ENCODE measurements at regions not wholly inside any gene's neighbourhood (a gene's known extent, or its start where the extent isn't known, plus 50 kb on each side); places are given as distances from the start of the nearest gene placed in this dataset.

- Mint-ChIP-seq H3K36me3 (ENCODE audit: insufficient read depth, unreplicated experiment) (no peaks in the 10 kb centered on the region), H3K27ac (ENCODE audit: unreplicated experiment) (no peak overlapping the region), H3K4me3 (ENCODE audit: unreplicated experiment) (no peak overlapping the region), H3K9me3 (ENCODE audit: unreplicated experiment) (no peaks in the 10 kb centered on the region), H3K4me1 (ENCODE audit: low read depth, unreplicated experiment) (no peaks in the 10 kb centered on the region), H3K27me3 (ENCODE audit: insufficient read depth, unreplicated experiment) (no peaks in the 10 kb centered on the region)
- Histone ChIP-seq H3K4me1 (no peaks in the 10 kb centered on the region), H3K9me3 (no peaks in the 10 kb centered on the region), H3K27me3 (replicated peaks; ENCODE audit: control insufficient read depth, insufficient read depth, low read length) (no peaks in the 10 kb centered on the region), H3K4me3 (ENCODE audit: low read depth, low read length) (no peak overlapping the region), H3K36me3 (ENCODE audit: control insufficient read depth, insufficient read depth, low read length) (no peaks in the 10 kb centered on the region)
- intact Hi-C loops (cut with micrococcal nuclease; ENCODE audit: unreplicated experiment), result no loop called here
- no TSS peak for BruUV-seq (replicated peaks)
- ChIA-PET POLR2A (no interaction called here), CTCF (no interaction called here)
- no peak for DNase-seq
- TF ChIP-seq CTCF (IDR thresholded peaks at IDR 0.05; ENCODE audit: insufficient read depth in 1 of 2, low read depth in 1 of 2, low read length in 1 of 2, severe bottlenecking in 1 of 2, unreplicated experiment in 1 of 2), result no peak
Measured at GRCh38 chr4:82036181-82036580, 337.6 kb downstream of the HNRNPD start.

- Histone ChIP-seq H3K9me3 (no peaks in the 10 kb centered on the region), H3K36me3 (ENCODE audit: control insufficient read depth, insufficient read depth, low read length) (no peaks in the 10 kb centered on the region), H3K4me1 (no peaks in the 10 kb centered on the region), H3K4me3 (ENCODE audit: low read depth, low read length) (no peak overlapping the region), H3K27me3 (replicated peaks; ENCODE audit: control insufficient read depth, insufficient read depth, low read length) (no peaks in the 10 kb centered on the region)
- Mint-ChIP-seq H3K9me3 (ENCODE audit: unreplicated experiment) (no peaks in the 10 kb centered on the region), H3K4me1 (ENCODE audit: low read depth, unreplicated experiment) (no peaks in the 10 kb centered on the region), H3K4me3 (ENCODE audit: unreplicated experiment) (no peak overlapping the region), H3K27ac (ENCODE audit: unreplicated experiment) (no peak overlapping the region), H3K27me3 (ENCODE audit: insufficient read depth, unreplicated experiment) (no peaks in the 10 kb centered on the region), H3K36me3 (ENCODE audit: insufficient read depth, unreplicated experiment) (no peaks in the 10 kb centered on the region)
- ChIA-PET CTCF (no interaction called here), POLR2A (no interaction called here)
- TF ChIP-seq CTCF (IDR thresholded peaks at IDR 0.05; ENCODE audit: insufficient read depth in 1 of 2, low read depth in 1 of 2, low read length in 1 of 2, severe bottlenecking in 1 of 2, unreplicated experiment in 1 of 2), result no peak
- BruUV-seq (replicated peaks), result no TSS peak
- DNase-seq, result no peak
- intact Hi-C loops (cut with micrococcal nuclease; ENCODE audit: unreplicated experiment), result no loop called here
Measured at GRCh38 chr4:82034878-82035277, 338.9 kb downstream of the HNRNPD start.

GRCh38 chr4:82033862-82034261 lies 339.9 kb downstream of the HNRNPD start:
- H3K27me3 Mint-ChIP-seq (ENCODE audit: insufficient read depth, unreplicated experiment), result no peaks in the 10 kb centered on the region
- no peak for DNase-seq
- CTCF ChIA-PET, result no interaction called here
- no TSS peak for BruUV-seq (replicated peaks)
- H3K4me1 ChIP-seq, result no peaks in the 10 kb centered on the region
- TF ChIP-seq CTCF (IDR thresholded peaks at IDR 0.05; ENCODE audit: insufficient read depth in 1 of 2, low read depth in 1 of 2, low read length in 1 of 2, severe bottlenecking in 1 of 2, unreplicated experiment in 1 of 2), result no peak
- H3K4me3 Mint-ChIP-seq (ENCODE audit: unreplicated experiment), result no peak overlapping the region
- no peaks in the 10 kb centered on the region for H3K36me3 Mint-ChIP-seq (ENCODE audit: insufficient read depth, unreplicated experiment)
- H3K27me3 ChIP-seq (replicated peaks; ENCODE audit: control insufficient read depth, insufficient read depth, low read length), result no peaks in the 10 kb centered on the region
- no peak overlapping the region for H3K4me3 ChIP-seq (ENCODE audit: low read depth, low read length)
- H3K36me3 ChIP-seq (ENCODE audit: control insufficient read depth, insufficient read depth, low read length), result no peaks in the 10 kb centered on the region
- intact Hi-C loops (cut with micrococcal nuclease; ENCODE audit: unreplicated experiment), result no loop called here
- H3K4me1 Mint-ChIP-seq (ENCODE audit: low read depth, unreplicated experiment), result no peaks in the 10 kb centered on the region
- H3K9me3 ChIP-seq, result no peaks in the 10 kb centered on the region
- POLR2A ChIA-PET, result no interaction called here
- no peak overlapping the region for H3K27ac Mint-ChIP-seq (ENCODE audit: unreplicated experiment)
- no peaks in the 10 kb centered on the region for H3K9me3 Mint-ChIP-seq (ENCODE audit: unreplicated experiment)

Data from Caco-2 (cell line).